Cardiac fibroblast (primary cell): ENCODE measurements at regions not wholly inside any gene's neighbourhood (a gene's known extent, or its start where the extent isn't known, plus 50 kb on each side); places are given as distances from the start of the nearest gene placed in this dataset.

Source experiments
- DNase-seq, 2 donors: peaks; one replicate each; pipeline versions ENCODE4 v3.0.0 to v3.0.0-alpha.2; 2010; ENCODE audit warnings: low read depth in 2 of 2
- H3K4me3 ChIP-seq, 2 donors: replicated peaks in 1 of 2; 1 replicate in 1 of 2; 2 replicates in 1 of 2; pipeline ENCODE4 v1.5.1; 2011; ENCODE audit warnings: low read depth in 2 of 2, low read length in 2 of 2, mild to moderate bottlenecking in 2 of 2, moderate library complexity in 1 of 2
- TF ChIP-seq, protein P1 (sequence below): IDR thresholded peaks from one replicate; pipeline ENCODE4 v1.5.1; 2011; ENCODE audit warnings: low read depth, mild to moderate bottlenecking, low read length, inconsistent platforms

DNA sequence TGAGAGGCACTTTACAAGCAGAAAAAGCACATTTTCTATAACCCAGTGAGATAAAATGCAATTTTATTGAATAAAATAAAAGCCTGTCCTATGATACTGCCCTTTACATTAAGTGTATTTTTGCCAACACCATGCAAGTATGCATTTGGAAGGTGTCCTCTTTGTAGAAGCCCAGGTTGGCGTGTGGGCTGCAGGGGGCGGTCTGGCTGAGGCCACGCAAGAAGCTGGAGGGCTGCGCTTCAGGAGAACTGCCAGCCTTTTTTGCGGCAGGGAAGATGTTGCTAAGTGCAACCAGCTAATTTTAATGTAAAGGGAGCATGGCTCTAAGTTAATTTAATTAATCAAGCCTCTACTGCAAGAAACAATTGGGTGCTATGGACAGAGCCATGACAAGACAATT, 562.8 kb upstream of the SALL3 start:
- no peak for DNase-seq
- TF ChIP-seq, protein P1, sequence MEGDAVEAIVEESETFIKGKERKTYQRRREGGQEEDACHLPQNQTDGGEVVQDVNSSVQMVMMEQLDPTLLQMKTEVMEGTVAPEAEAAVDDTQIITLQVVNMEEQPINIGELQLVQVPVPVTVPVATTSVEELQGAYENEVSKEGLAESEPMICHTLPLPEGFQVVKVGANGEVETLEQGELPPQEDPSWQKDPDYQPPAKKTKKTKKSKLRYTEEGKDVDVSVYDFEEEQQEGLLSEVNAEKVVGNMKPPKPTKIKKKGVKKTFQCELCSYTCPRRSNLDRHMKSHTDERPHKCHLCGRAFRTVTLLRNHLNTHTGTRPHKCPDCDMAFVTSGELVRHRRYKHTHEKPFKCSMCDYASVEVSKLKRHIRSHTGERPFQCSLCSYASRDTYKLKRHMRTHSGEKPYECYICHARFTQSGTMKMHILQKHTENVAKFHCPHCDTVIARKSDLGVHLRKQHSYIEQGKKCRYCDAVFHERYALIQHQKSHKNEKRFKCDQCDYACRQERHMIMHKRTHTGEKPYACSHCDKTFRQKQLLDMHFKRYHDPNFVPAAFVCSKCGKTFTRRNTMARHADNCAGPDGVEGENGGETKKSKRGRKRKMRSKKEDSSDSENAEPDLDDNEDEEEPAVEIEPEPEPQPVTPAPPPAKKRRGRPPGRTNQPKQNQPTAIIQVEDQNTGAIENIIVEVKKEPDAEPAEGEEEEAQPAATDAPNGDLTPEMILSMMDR = no peak
- no peak overlapping the region for H3K4me3 ChIP-seq

DNA sequence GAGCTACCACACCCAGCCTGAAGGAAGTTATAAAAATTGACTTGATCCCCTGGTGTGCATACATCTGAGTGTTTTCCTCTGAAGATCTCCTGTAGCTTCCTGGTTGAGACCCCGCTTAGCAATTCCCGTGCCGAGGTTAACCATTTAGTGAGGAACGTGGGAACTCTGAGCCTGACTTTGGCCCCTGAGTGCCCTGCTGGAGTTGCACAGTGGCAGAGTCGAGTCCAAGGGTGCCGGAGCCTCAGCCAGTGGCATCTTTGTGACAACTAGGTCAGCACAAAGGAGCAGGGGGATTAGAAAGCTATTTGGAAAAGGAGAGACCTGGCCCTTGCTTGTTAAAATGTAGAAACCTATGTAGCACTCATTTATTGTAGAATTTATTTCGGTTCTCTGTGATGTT, 561.2 kb upstream of the SALL3 start:
- no peak overlapping the region for H3K4me3 ChIP-seq
- DNase-seq = no peak
- TF ChIP-seq, protein P1 = no peak

DNA sequence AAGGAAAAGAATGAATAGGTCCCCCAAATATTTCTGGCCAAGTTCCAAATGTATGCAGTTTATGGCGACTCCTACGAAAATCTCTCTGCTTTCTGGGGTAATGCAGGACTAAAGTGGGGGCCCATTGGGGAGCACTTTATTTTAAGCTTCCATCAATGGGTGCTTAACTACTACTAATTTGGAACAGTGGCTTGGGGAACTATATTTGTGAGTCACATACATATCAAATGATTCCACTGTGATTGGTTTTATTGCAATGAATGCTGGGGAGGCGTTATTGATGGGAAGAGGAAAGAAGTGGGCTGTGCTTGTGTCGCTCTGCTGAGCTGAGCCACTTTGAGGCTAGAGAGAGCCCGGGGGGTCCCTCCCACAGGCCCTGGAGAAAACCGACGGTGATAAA, 560.4 kb upstream of the SALL3 start:
- no peak overlapping the region for H3K4me3 ChIP-seq
- TF ChIP-seq, protein P1 = no peak
- no peak for DNase-seq

DNA sequence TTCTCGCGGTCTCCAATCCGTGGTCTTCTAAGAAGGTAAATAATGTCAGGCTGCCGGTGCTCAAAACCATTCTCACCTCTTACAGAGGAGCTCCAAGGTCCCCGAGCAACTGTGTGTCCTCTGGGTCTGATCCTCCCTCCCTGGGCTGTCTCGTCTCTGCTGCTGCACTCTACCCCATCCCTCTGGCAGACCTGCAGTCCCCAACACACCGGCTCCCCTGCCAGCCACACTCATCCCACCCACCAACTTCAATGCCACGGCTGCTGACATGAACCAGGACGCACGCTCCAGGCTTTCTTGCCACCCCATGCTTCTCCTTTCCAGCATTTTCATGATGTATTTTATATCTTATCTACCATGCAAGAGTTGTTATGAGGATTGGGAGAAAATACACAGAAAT, 559.5 kb upstream of the SALL3 start:
- no peak overlapping the region for H3K4me3 ChIP-seq
- TF ChIP-seq, protein P1 = no peak
- no peak for DNase-seq

DNA sequence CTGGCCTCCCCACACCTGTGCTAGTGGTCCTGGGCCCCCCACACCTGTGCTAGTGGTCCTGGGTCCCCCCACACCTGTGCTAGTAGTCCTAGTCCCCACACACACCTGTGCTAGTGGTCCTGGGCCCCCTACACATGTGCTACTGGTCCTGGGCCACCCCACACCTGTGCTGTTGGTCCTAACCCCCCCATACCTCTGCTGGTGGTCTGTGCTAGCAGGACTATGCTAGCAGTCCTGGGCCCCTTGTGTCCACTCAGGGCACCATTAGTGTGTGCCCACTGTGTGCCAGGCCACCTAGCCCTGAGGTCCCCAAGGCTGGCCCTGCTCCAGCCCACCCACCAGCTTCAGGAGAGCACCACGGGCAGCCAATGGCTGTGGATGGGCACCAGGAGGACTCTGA, 558.2 kb upstream of the SALL3 start:
- DNase-seq = no peak
- TF ChIP-seq, protein P1 = no peak
- H3K4me3 ChIP-seq = no peak overlapping the region

DNA sequence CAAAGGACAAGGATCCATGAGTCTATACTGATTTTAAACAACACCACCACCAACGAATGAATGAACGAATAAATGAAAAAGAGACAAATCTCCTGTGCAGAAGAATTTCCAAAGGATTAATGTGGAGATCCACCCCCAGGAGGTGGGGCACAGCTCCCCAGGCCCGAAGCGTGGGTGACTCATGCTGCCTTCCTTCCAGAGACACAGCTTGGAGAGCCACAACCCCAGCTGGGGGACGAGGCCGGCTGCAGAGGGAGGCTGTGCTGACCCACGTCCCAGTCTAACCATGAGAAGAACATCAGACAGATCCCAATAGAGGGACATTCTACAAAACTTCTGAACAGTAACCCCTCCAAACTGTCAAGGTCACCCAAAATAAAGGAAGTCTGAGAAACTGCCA, 557.3 kb upstream of the SALL3 start:
- DNase-seq = no peak
- TF ChIP-seq, protein P1 = no peak
- H3K4me3 ChIP-seq = no peak overlapping the region

DNA sequence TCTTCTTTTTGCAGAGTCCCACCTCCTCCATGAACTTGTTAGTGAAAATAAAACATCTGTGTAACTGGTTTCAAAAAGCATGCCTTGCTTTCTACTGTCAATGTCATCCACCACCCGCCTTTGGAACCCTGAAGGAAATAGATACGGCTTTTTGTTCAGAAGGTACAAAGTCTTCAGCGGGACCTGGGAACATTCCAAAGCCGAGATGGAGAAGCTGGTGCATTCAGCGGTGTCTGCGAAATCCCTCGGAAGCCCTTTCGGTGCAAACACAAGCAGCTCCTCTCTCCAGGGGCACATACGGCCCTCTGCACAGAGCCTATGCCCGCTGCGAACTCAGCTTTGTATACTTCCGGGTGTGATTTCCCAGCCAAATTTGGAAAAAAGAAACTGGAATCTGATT, 555.8 kb upstream of the SALL3 start:
- H3K4me3 ChIP-seq = no peak overlapping the region
- no peak for DNase-seq
- TF ChIP-seq, protein P1 = no peak
